Muscle of leg (tissue), 3 donors: ENCODE measurements at regions not wholly inside any gene's neighbourhood (a gene's known extent, or its start where the extent isn't known, plus 50 kb on each side); places are given as distances from the start of the nearest gene placed in this dataset.

Experiments used
- DNase-seq: peaks from one replicate; pipeline ENCODE4 v3.0.0; 2013
- H3K27ac ChIP-seq: one replicate; pipeline ENCODE4 v1.5.1; 2013; ENCODE audit warnings: mild to moderate bottlenecking, low read length, control low read depth
- H3K27me3 ChIP-seq: one replicate; pipeline ENCODE4 v1.6.1; 2013; ENCODE audit warnings: low read length; ENCODE audit not compliant: control insufficient read depth, insufficient read depth
- H3K36me3 ChIP-seq: one replicate; pipeline ENCODE4 v1.6.1; 2013; ENCODE audit warnings: low read length; ENCODE audit not compliant: control insufficient read depth, insufficient read depth
- H3K4me1 ChIP-seq: one replicate; pipeline ENCODE4 v1.6.1; 2013; ENCODE audit warnings: low read length; ENCODE audit not compliant: control insufficient read depth, insufficient read depth
- H3K4me3 ChIP-seq: one replicate; pipeline ENCODE4 v1.5.1; 2013; ENCODE audit warnings: low read length, control low read depth
- H3K9me3 ChIP-seq: replicated peaks from 2 replicates; pipeline ENCODE4 v1.6.1; 2013; ENCODE audit warnings: low read depth, low read length; ENCODE audit not compliant: control insufficient read depth
- WGBS: methylation state at CpG from one replicate; pipeline ENCODE4 v1.1.5; 2013; ENCODE audit warnings: missing lambda C conversion rate; ENCODE audit not compliant: insufficient coverage; 5-methylcytosine and 5-hydroxymethylcytosine counted together

GRCh38 chr4:23220911-23221310, 528.2 kb downstream of the GBA3 start:
- no peak overlapping the region for H3K27ac ChIP-seq
- no peaks in the 10 kb centered on the region for H3K36me3 ChIP-seq
- H3K27me3 ChIP-seq = no peaks in the 10 kb centered on the region
- no peak for DNase-seq
- no peaks in the 10 kb centered on the region for H3K4me1 ChIP-seq
- 100% methylated on average over 1 of the region's 2 CpGs for WGBS
- no peak overlapping the region for H3K4me3 ChIP-seq
- H3K9me3 ChIP-seq = no peaks in the 10 kb centered on the region

GRCh38 chr4:23219779-23220408, 527.2 kb downstream of the GBA3 start:
- no peak overlapping the region for H3K27ac ChIP-seq
- no peaks in the 10 kb centered on the region for H3K4me1 ChIP-seq
- H3K9me3 ChIP-seq = no peaks in the 10 kb centered on the region
- no peaks in the 10 kb centered on the region for H3K27me3 ChIP-seq
- H3K4me3 ChIP-seq = no peak overlapping the region
- WGBS = 43% methylated on average over 1 of the region's 3 CpGs
- no peak for DNase-seq
- no peaks in the 10 kb centered on the region for H3K36me3 ChIP-seq

GRCh38 chr4:23213198-23213597, 520.5 kb downstream of the GBA3 start:
- H3K27me3 ChIP-seq = no peaks in the 10 kb centered on the region
- H3K36me3 ChIP-seq = no peaks in the 10 kb centered on the region
- no peaks in the 10 kb centered on the region for H3K4me1 ChIP-seq
- no peak overlapping the region for H3K27ac ChIP-seq
- no peaks in the 10 kb centered on the region for H3K9me3 ChIP-seq
- WGBS = no CpG with 5 or more reads among the region's 2 CpGs
- H3K4me3 ChIP-seq = no peak overlapping the region
- DNase-seq = no peak

- DNase-seq = no peak
- H3K4me3 ChIP-seq = no peak overlapping the region
- H3K36me3 ChIP-seq = no peaks in the 10 kb centered on the region
- peaks cover 1% of the 10 kb centered on the region for H3K9me3 ChIP-seq
- H3K27ac ChIP-seq = no peak overlapping the region
- WGBS = 20% methylated on average over 1 of the region's 4 CpGs
- no peaks in the 10 kb centered on the region for H3K4me1 ChIP-seq
- no peaks in the 10 kb centered on the region for H3K27me3 ChIP-seq
These were observed 519.8 kb downstream of the GBA3 start for GRCh38 chr4:23212558-23212957.

GRCh38 chr4:23207059-23207458, 514.3 kb downstream of the GBA3 start:
- no CpG with 5 or more reads among the region's 1 CpG for WGBS
- no peak for DNase-seq
- Histone ChIP-seq H3K4me3 (no peak overlapping the region), H3K9me3 (peaks cover 6% of the 10 kb centered on the region), H3K27ac (no peak overlapping the region), H3K36me3 (no peaks in the 10 kb centered on the region), H3K27me3 (no peaks in the 10 kb centered on the region), H3K4me1 (no peaks in the 10 kb centered on the region)

GRCh38 chr4:23202712-23203247, 510.0 kb downstream of the GBA3 start:
- Histone ChIP-seq H3K27ac (no peak overlapping the region), H3K9me3 (peaks cover 6% of the 10 kb centered on the region), H3K4me3 (no peak overlapping the region), H3K27me3 (no peaks in the 10 kb centered on the region), H3K36me3 (no peaks in the 10 kb centered on the region), H3K4me1 (no peaks in the 10 kb centered on the region)
- WGBS = 90% methylated on average over 4 of the region's 8 CpGs
- DNase-seq = no peak

- no peaks in the 10 kb centered on the region for H3K36me3 ChIP-seq
- DNase-seq = no peak
- H3K27me3 ChIP-seq = no peaks in the 10 kb centered on the region
- no peak overlapping the region for H3K4me3 ChIP-seq
- no peaks in the 10 kb centered on the region for H3K9me3 ChIP-seq
- H3K4me1 ChIP-seq = no peaks in the 10 kb centered on the region
- no peak overlapping the region for H3K27ac ChIP-seq
These were observed 502.0 kb downstream of the GBA3 start for GRCh38 chr4:23194751-23195150.

- DNase-seq = no peak
- Histone ChIP-seq H3K4me3 (no peak overlapping the region), H3K9me3 (no peaks in the 10 kb centered on the region), H3K36me3 (no peaks in the 10 kb centered on the region), H3K27me3 (no peaks in the 10 kb centered on the region), H3K4me1 (peaks cover 4% of the 10 kb centered on the region), H3K27ac (no peak overlapping the region)
- no CpG with 5 or more reads among the region's 2 CpGs for WGBS
These were observed 481.4 kb downstream of the GBA3 start for GRCh38 chr4:23174179-23174578.

- Histone ChIP-seq H3K36me3 (no peaks in the 10 kb centered on the region), H3K27me3 (no peaks in the 10 kb centered on the region), H3K4me1 (peaks cover 5% of the 10 kb centered on the region), H3K9me3 (no peaks in the 10 kb centered on the region), H3K4me3 (no peak overlapping the region), H3K27ac (no peak overlapping the region)
- DNase-seq = no peak
- 64% methylated on average over 2 of the region's 2 CpGs for WGBS
These were observed 479.2 kb downstream of the GBA3 start for GRCh38 chr4:23171976-23172375.

- peak; percentile 2 for DNase-seq
- Histone ChIP-seq H3K4me3 (no peak overlapping the region), H3K36me3 (no peaks in the 10 kb centered on the region), H3K4me1 (peaks cover 5% of the 10 kb centered on the region), H3K27me3 (no peaks in the 10 kb centered on the region), H3K27ac (no peak overlapping the region), H3K9me3 (no peaks in the 10 kb centered on the region)
- WGBS = 17% methylated on average over 4 of the region's 6 CpGs
These were observed 477.0 kb downstream of the GBA3 start for GRCh38 chr4:23169608-23170311.
